IPS-15b (cell line): ENCODE measurements at regions not wholly inside any gene's neighbourhood (a gene's known extent, or its start where the extent isn't known, plus 50 kb on each side); places are given as distances from the start of the nearest gene placed in this dataset.

Experiments used
- H3K27me3 ChIP-seq: one replicate; pipeline ENCODE4 v1.6.1; 2013; ENCODE audit warnings: low read length; ENCODE audit not compliant: control insufficient read depth, insufficient read depth
- H3K36me3 ChIP-seq: one replicate; pipeline ENCODE4 v1.6.1; 2013; ENCODE audit warnings: low read length; ENCODE audit not compliant: control insufficient read depth, insufficient read depth
- H3K4me1 ChIP-seq: one replicate; pipeline ENCODE4 v1.6.1; 2013; ENCODE audit warnings: mild to moderate bottlenecking, low read length; ENCODE audit not compliant: control insufficient read depth, insufficient read depth
- H3K4me3 ChIP-seq: one replicate; pipeline ENCODE4 v1.5.1; 2013; ENCODE audit warnings: low read depth, low read length
- H3K9ac ChIP-seq: one replicate; pipeline ENCODE4 v1.6.1; 2013; ENCODE audit warnings: low read depth, mild to moderate bottlenecking, low read length
- H3K9me3 ChIP-seq: one replicate; pipeline ENCODE4 v1.6.1; 2013; ENCODE audit warnings: mild to moderate bottlenecking, low read length; ENCODE audit not compliant: control insufficient read depth, insufficient read depth

DNA sequence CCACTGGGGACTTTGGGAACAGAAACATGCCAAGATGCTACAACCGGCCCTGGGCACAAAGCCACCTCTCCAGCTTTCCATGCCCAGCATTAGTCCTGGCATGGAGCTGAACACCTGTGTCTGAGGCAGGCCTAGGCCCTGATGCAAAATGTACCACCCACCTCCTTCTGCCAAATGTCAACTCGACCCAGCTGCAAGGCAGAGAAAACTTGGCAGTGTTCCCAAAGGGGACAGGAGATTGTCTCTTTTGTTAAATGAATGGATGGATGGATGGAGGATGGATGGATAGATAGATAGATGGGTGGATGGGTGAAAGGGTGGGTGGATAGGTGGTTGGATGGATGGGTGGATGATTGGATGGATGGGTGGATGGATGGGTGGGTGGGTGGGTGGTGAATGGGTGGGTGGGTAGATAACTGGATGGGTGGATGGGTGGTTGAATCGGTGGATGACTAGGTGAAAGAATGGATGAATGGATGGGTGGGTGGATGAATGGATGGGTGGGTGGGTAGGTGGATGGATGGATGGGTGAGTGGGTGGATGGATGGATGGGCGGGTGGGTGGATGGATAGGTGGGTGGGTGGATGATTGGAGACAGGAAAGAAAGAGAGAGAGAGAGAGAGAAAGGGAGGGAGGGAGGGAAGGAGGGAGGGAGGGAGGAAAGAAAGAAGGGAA, 73.4 kb upstream of the TNRC6C start:
- peaks cover 3% of the 10 kb centered on the region for H3K4me1 ChIP-seq
- H3K4me3 ChIP-seq = no peak overlapping the region
- H3K9ac ChIP-seq = no peak overlapping the region
- no peaks in the 10 kb centered on the region for H3K36me3 ChIP-seq
- peaks cover 23% of the 10 kb centered on the region for H3K27me3 ChIP-seq
- no peaks in the 10 kb centered on the region for H3K9me3 ChIP-seq

DNA sequence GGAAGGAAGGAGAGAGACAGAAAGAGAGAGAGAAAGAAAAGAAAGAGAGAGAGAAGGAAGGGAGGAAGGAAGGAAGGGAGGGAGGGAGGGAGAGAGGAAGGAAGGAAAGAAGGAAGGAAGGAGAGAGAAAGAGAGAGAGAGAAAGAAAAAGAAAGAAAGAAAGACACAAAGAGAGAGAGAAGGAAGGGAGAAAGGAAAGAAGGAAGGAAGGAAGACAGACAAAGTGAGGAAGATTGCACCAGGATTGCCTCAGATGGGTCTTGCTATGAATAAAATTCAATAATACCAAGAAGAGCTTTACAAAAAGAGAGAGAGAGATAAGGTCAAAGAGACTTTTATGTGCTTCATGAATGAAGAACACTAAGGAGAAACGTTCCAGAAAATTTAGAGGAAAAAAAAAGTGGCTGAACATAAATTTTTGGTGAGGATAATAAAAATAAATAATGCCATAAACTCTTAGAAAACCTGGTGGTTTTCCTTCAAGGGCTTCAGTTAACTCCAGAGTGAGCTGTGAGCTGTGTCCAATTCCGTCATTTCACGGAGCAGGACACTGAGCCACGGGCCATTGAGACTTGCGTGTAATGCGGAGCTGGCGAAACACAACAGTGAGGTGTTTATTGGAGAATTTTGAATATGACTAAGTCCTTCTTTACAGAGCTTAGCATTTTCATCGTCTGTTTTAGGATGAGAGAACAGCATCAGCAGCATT, 72.7 kb upstream of the TNRC6C start:
- no peaks in the 10 kb centered on the region for H3K9me3 ChIP-seq
- H3K4me3 ChIP-seq = no peak overlapping the region
- H3K9ac ChIP-seq = no peak overlapping the region
- no peaks in the 10 kb centered on the region for H3K36me3 ChIP-seq
- peaks cover 3% of the 10 kb centered on the region for H3K4me1 ChIP-seq
- peaks cover 23% of the 10 kb centered on the region for H3K27me3 ChIP-seq

DNA sequence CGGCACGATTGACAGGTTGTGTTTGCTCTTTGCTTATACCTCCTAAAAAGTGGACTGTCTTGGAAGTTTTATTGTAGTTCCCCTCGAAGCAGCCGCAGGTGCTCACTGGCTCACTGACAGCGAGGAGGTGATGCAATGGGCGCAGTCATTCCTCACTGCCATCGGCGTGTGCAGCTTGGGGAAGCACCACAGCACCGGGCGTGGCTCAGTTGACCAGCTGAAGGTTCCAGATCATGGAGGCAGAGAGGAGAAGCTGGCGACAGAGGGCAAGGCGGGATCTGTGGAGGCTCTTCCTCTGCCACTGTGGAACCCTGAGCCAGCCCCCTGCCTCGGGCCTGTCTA, 72.1 kb upstream of the TNRC6C start:
- Histone ChIP-seq H3K9me3 (no peaks in the 10 kb centered on the region), H3K4me1 (peaks cover 3% of the 10 kb centered on the region), H3K36me3 (no peaks in the 10 kb centered on the region), H3K27me3 (peaks cover 23% of the 10 kb centered on the region), H3K4me3 (no peak overlapping the region), H3K9ac (no peak overlapping the region)

DNA sequence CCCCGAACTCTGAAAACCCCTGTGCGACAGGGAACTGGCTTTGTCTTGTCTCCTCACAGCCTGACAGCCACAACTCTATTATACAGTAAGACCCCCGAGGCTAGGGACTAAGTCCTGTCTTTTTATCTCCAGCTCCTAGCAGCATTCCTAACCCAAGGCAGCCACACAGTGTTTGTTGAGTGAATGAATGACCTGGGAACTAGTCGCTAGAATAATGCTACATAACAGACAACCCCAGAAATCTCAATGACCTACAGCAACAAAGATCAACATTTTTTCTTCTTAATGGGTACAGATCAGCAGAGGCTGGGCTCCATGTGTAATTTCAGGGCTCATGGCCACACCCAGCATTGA, 71.4 kb upstream of the TNRC6C start:
- no peaks in the 10 kb centered on the region for H3K36me3 ChIP-seq
- H3K9me3 ChIP-seq = no peaks in the 10 kb centered on the region
- H3K9ac ChIP-seq = no peak overlapping the region
- peaks cover 23% of the 10 kb centered on the region for H3K27me3 ChIP-seq
- H3K4me3 ChIP-seq = peak overlapping the region; percentile 50
- H3K4me1 ChIP-seq = peaks cover 3% of the 10 kb centered on the region

DNA sequence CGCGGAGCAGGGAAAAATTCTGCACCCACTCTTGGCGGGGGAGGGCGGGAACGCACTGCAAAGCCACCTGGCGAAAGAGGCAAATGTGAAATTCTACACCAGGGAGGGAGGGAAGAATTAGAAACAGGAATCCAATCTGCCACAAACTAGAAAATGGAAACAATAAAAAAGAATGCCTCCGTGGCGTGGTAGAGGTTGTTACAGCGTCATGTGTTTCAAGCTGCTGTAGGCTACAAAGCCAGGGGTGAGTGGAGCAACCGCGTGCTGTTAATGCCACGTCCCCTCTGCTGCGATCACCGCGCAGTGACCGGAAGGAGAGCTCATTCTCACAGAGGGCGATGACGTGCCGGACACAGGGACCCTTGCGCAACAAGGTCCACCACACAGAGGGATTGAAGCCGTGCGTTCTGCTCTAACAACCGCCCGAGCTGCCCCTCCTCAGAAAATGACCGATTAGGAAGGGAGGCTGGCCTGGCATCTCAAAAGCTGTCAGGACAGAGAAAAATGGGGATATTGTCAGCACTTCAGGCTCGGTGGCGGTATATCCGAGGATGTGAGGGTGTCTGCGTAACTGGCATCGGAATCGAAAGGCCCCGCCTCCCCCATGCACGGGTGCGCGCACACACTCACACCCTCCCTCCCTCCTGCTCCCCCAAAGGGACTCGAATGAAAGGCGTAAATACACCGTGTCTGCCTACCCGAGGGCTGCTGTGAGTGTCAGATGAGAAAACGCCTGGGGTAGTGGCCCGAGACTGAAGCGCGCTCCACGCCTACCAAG, 70.8 kb upstream of the TNRC6C start:
- Histone ChIP-seq H3K27me3 (peaks cover 23% of the 10 kb centered on the region), H3K4me1 (peaks cover 3% of the 10 kb centered on the region), H3K9ac (no peak overlapping the region), H3K4me3 (peak overlapping the region; percentile 50), H3K9me3 (no peaks in the 10 kb centered on the region), H3K36me3 (no peaks in the 10 kb centered on the region)

- H3K9me3 ChIP-seq = no peaks in the 10 kb centered on the region
- H3K4me1 ChIP-seq = peaks cover 3% of the 10 kb centered on the region
- peak overlapping the region; percentile 50 for H3K4me3 ChIP-seq
- H3K27me3 ChIP-seq = peaks cover 23% of the 10 kb centered on the region
- no peak overlapping the region for H3K9ac ChIP-seq
- no peaks in the 10 kb centered on the region for H3K36me3 ChIP-seq
These were observed 70.0 kb upstream of the TNRC6C start for GRCh38 chr17:77888242-77889134.

DNA sequence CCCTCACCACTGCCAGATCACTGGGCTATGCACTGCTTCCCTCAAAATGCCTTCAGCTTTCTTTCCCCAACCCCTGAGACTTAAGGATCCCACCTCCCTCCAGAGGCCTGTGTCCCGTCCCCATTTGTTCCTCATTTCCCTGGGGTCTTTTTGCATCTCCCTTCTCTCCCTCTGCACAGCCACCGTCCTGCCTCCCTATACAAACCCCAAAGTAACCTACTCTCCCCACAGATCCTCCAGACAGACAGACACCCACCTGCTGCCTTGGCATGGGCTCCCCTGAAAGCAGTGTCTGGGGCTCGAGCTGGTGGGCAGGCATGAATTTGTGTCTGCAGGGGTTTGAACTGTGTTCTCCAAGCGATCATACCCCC, 69.4 kb upstream of the TNRC6C start:
- H3K27me3 ChIP-seq = peaks cover 23% of the 10 kb centered on the region

GRCh38 chr17:77889866-77890760, 68.4 kb upstream of the TNRC6C start:
- Histone ChIP-seq H3K9ac (no peak overlapping the region), H3K4me3 (no peak overlapping the region), H3K36me3 (no peaks in the 10 kb centered on the region), H3K27me3 (peaks cover 21% of the 10 kb centered on the region), H3K9me3 (no peaks in the 10 kb centered on the region), H3K4me1 (peaks cover 3% of the 10 kb centered on the region)

More for the DNA sequence above, 69.4 kb upstream of the TNRC6C start:
- H3K9ac ChIP-seq = no peak overlapping the region
- no peaks in the 10 kb centered on the region for H3K9me3 ChIP-seq
- no peak overlapping the region for H3K4me3 ChIP-seq
- H3K4me1 ChIP-seq = peaks cover 3% of the 10 kb centered on the region
- no peaks in the 10 kb centered on the region for H3K36me3 ChIP-seq

GRCh38 chr17:77890771-77891170, 67.7 kb upstream of the TNRC6C start:
- peaks cover 3% of the 10 kb centered on the region for H3K4me1 ChIP-seq
- H3K4me3 ChIP-seq = no peak overlapping the region
- no peak overlapping the region for H3K9ac ChIP-seq
- no peaks in the 10 kb centered on the region for H3K36me3 ChIP-seq
- no peaks in the 10 kb centered on the region for H3K9me3 ChIP-seq
- H3K27me3 ChIP-seq = peaks cover 21% of the 10 kb centered on the region

- H3K36me3 ChIP-seq = no peaks in the 10 kb centered on the region
- H3K9me3 ChIP-seq = no peaks in the 10 kb centered on the region
- peaks cover 3% of the 10 kb centered on the region for H3K4me1 ChIP-seq
- peaks cover 21% of the 10 kb centered on the region for H3K27me3 ChIP-seq
- H3K4me3 ChIP-seq = no peak overlapping the region
- no peak overlapping the region for H3K9ac ChIP-seq
These were observed 66.9 kb upstream of the TNRC6C start for GRCh38 chr17:77891602-77892001.
